HG02798 (cell line): ENCODE measurements at regions not wholly inside any gene's neighbourhood (a gene's known extent, or its start where the extent isn't known, plus 50 kb on each side); places are given as distances from the start of the nearest gene placed in this dataset.
"Not testable (repeated sequence)": the region's sequence is repeated elsewhere in the genome, so short reads cannot be mapped to it uniquely, and the experiment has no call there.

Source experiments
- ATAC-seq: cut with Tn5 transposase; IDR thresholded peaks from one replicate; pipeline ENCODE4 v1.9.1; 2021; ENCODE audit warnings: mild to moderate bottlenecking; ENCODE audit not compliant: unreplicated experiment, poor library complexity

- no peak for ATAC-seq
These were observed 78.5 kb upstream of the RNU6-1 start for GRCh38 chr15:67918205-67918861.

- ATAC-seq = no peak
These were observed 80.8 kb upstream of the RNU6-1 start for GRCh38 chr15:67920524-67921240.

- ATAC-seq = no peak
These were observed 82.3 kb upstream of the RNU6-1 start for GRCh38 chr15:67922106-67922675.

- no peak for ATAC-seq
These were observed 83.4 kb upstream of the RNU6-1 start for GRCh38 chr15:67922971-67923945.

- ATAC-seq = no peak
These were observed 84.6 kb upstream of the RNU6-1 start for GRCh38 chr15:67924359-67924974.

GRCh38 chr15:67925182-67925581 is 85.3 kb upstream of the RNU6-1 start:
- no peak for ATAC-seq

- ATAC-seq = no peak
These were observed 87.8 kb upstream of the RNU6-1 start for GRCh38 chr15:67927501-67928168.

GRCh38 chr15:67928666-67929065 is 88.8 kb upstream of the RNU6-1 start:
- no peak for ATAC-seq

GRCh38 chr15:67930720-67931119 is 90.9 kb upstream of the RNU6-1 start:
- ATAC-seq = no peak

GRCh38 chr15:67931861-67932260 is 92.0 kb upstream of the RNU6-1 start:
- no peak for ATAC-seq

- ATAC-seq = not testable (repeated sequence)
These were observed 94.3 kb upstream of the RNU6-1 start for GRCh38 chr15:67934126-67934525.

- no peak for ATAC-seq
These were observed 95.4 kb upstream of the RNU6-1 start for GRCh38 chr15:67935244-67935643.

- ATAC-seq = no peak
These were observed 96.4 kb upstream of the RNU6-1 start for GRCh38 chr15:67936258-67936657.

- ATAC-seq = no peak
These were observed 97.4 kb upstream of the RNU6-1 start for GRCh38 chr15:67937153-67937761.

- not testable (repeated sequence) for ATAC-seq
These were observed 99.3 kb upstream of the RNU6-1 start for GRCh38 chr15:67939179-67939578.

- not testable (repeated sequence) for ATAC-seq
These were observed 99.9 kb upstream of the RNU6-1 start for GRCh38 chr15:67939588-67940323.

- no peak for ATAC-seq
These were observed 100.5 kb upstream of the RNU6-1 start for GRCh38 chr15:67940324-67940719.

GRCh38 chr15:67941648-67942310 is 101.9 kb upstream of the RNU6-1 start:
- no peak for ATAC-seq
